LHCN-M2 (cell line): ENCODE measurements at regions not wholly inside any gene's neighbourhood (a gene's known extent, or its start where the extent isn't known, plus 50 kb on each side); places are given as distances from the start of the nearest gene placed in this dataset.

Experiments
- DNase-seq: peaks from one replicate; pipeline ENCODE4 v3.0.0-alpha.2; 2012; ENCODE audit warnings: low read depth

GRCh38 chr13:40109351-40109844 is 453.9 kb downstream of the COG6 start:
- peak; percentile 91 for DNase-seq

DNA sequence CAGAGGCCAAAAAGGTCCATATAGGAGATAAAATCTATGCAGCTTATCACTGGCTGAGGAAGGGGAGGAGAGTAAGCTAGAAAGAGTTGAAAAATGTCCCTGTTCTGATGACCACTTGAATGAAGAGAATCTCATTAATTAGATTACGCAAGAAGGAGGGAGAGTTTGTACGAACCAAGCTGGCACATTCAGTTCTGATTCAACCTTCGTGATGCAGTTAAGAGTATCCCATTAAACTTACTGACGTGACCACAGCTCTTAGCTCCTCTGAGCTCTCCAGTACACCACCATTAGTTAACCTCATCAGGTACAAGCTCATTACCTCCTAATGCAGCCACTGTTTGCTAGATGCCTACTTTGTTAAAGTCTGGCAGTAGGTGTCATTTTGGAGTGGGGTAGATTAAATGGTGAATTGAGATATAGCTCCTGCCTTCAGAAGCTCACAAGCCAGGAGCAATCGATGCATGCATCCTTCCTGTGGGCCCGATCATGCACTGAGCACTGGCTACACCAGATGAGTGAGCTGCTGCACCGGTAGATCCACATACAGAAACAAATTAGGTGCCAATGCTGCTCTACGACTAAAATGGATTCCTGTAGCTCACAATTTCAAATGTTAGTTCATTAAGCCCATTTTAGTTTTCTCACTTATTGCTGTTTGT is 458.3 kb downstream of the COG6 start:
- DNase-seq, result peak; percentile 71

DNA sequence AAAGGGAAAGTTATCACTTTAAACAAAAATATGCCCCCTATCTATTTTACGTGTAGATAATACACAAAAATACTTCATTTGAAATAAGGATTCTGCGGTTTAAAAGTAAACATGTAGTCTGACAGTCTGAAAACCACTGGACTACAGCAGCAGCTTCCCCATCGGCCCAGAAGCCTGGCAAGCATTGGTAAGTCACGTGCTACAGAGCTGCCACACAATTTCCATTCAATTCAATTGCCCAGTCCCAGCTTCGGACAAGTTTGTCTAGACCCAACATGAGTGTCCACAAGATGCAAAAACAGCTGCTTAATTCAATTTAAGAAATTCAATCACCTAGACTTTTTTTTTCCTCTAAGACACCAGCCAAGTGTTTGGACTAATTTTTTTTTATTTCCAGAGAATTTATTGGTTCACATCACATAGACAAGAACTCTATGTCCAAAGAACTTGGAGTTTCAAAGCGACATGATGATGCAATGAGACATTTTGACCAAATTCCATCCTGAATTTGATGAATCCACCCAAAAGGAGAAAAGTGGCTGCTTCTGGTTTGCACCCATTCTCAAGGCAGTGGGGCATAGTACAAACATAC is 458.9 kb downstream of the COG6 start:
- DNase-seq, result no peak

DNA sequence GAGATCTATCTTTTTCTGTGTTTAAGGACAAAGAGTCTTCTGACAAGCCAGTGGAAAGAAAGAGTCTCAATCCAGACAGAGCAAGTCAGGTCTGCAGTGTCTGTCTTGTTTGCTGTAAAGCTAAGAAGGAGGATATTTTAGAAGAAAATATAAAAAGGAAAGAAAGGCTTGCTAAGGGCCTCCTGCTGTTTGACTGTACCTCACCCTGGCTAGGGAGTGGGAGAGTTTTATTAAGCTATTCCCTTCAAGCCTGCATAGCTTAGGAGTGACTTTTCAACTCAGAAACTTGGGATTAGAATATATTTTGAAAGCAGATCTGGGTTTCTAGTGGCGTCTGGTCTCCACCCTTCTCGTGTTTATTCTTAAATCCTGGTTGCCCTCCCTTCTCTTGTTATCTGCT is 460.0 kb downstream of the COG6 start:
- DNase-seq, result no peak

DNA sequence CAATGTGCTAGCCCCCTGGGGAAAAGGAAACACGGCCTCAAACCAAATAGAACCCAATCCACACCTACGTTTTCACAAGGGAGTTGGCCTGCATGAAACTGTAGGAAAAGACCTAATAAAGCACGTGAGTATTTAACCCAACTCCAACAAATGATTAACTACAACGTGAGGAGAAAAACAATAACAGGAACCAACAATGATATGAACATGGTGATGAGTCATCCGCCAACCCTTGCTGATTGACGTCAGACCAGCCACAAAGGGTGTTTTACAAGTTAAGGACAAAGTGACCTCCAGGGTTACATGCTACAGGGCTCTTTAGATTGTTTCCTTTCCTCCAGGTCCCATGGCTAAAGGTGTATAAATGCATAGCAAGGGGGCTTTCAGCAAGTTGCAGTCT is 460.5 kb downstream of the COG6 start:
- DNase-seq, result peak; percentile 90

DNA sequence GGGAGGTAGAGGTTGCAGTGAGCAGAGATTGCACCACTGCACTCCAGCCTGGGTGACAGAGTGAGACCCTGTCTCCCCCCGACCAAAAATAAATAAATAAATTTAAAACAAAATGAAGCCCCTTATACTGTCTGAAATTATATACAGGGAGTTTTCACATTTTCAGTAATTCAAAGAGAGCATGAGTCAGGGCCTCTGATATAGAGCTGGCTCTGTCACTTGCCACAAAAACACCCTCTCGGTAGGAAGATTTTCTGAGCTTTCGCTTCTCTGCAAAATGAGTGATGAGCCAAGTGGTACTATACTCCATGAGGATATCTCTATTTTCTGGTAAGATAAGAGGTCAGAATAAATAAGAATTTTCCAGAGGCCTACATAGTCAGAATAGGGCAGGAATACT is 462.9 kb downstream of the COG6 start:
- DNase-seq, result no peak

DNA sequence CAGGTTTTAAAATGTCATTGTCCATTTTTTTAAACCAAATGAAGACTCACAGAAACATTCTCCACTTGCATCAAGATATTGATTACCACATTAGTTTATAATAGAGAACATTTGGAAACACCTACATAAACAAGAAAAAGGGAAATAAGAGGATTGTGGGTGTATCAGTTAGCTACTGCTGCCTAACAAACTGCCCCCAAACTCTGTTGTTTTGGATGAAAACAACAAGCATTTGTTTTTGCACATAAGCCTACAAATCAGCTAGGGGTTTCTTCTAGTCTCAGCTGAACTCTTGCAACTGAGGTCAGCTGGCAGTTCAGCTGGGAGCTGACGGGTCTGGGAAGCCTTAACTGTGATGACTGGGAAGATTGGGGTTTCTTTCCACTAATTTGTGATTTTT is 464.4 kb downstream of the COG6 start:
- no peak for DNase-seq

GRCh38 chr13:40120288-40120687 is 464.8 kb downstream of the COG6 start:
- peak; percentile 33 for DNase-seq

DNA sequence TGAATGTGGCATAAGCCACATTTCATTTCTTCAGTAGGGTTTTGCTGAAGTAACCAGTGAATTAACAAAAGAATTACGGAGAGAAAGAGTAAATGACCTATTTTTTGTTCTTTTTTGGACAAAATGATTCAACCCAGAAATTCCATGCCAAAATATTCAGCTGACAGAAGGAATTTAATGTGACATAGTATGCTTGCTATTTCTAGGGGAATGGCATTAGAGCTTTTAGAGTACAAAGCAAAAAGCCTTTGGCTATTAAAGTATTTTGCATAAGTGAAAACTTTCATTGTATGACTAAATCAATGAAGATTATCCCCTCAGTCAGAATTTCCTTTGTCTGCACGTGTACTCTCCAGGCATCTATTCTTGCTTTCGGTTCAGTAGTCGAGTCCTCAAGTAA is 465.3 kb downstream of the COG6 start:
- peak; percentile 47 for DNase-seq

- peak; percentile 56 for DNase-seq
Observed at GRCh38 chr13:40121722-40122121, 466.3 kb downstream of the COG6 start.

- no peak for DNase-seq
Observed at GRCh38 chr13:40123962-40124632, 468.6 kb downstream of the COG6 start.

DNA sequence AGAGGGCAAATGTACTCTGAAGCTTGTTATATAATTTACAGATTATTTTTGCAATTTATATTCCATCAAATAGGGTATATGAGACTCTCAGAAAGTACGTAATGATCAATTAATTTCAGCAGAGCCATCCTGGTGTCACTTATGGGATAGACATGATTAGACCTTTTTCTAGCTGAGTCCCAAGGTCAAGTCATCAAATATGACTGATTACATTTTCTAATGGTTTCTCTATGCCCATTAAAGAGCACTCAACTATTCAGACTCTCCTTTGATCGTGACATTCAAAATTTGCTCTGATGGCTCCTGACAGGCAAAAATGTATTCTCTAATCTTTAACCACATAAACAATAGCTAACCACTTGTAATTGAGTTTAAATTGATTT is 469.2 kb downstream of the COG6 start:
- no peak for DNase-seq

DNA sequence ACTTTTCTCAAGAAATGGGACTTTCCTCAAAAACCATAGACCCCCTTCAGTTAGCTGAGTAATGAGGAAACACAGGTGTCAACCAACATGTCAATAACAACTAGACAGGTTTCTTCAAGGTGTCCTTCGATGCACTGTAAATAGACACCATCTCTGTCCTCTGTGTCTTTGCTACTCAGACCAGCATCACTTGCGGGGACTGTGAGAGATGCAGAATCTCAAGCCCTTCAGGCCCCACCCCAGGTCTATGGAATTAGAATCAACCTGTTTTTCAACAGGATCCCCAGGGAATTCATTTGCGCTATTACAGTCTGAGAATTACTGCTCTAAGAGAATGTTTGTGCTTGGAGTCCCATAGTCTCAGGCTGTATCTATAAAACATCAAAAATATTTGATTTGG is 469.9 kb downstream of the COG6 start:
- no peak for DNase-seq

GRCh38 chr13:40126306-40127085 is 471.0 kb downstream of the COG6 start:
- DNase-seq, result no peak

GRCh38 chr13:40127476-40127875 is 472.0 kb downstream of the COG6 start:
- no peak for DNase-seq

DNA sequence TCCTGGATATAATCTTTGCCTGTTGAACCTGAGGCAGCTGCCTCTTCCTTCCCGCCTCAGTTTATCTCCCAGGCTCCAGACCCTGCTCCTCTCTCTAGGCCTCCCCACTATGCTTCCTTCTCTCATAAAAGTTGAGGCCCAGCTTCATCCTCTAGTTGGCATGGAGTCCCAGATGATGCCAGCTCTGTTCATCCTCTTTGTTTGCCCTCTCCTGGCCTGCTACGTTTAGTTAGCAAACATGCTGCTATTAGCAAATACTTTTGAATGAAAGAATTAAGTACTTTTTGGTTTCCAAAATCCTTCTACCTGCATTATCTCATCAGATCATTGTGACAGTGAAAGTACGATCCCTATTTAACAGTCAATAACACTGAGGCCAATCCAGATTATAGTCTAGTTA is 472.5 kb downstream of the COG6 start:
- DNase-seq, result no peak

DNA sequence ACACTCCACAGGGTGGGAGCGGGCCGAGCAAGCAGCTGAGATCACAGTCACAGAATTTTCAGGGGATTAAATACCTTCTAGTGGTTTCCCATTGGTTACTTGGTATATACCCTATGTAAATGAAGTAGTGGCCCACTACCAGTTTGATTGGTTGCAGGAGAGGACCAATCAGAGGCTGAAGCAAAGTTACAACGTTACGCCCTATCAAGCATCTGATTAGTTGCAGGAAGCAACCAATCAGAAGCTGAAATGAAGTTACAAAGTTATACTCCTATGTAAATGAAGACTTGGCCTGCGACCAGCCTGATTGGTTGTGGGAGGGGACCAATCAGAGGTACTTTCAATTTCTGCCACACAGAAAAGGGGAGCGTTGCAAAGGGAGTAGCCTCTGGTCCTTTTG is 474.0 kb downstream of the COG6 start:
- DNase-seq, result no peak

DNA sequence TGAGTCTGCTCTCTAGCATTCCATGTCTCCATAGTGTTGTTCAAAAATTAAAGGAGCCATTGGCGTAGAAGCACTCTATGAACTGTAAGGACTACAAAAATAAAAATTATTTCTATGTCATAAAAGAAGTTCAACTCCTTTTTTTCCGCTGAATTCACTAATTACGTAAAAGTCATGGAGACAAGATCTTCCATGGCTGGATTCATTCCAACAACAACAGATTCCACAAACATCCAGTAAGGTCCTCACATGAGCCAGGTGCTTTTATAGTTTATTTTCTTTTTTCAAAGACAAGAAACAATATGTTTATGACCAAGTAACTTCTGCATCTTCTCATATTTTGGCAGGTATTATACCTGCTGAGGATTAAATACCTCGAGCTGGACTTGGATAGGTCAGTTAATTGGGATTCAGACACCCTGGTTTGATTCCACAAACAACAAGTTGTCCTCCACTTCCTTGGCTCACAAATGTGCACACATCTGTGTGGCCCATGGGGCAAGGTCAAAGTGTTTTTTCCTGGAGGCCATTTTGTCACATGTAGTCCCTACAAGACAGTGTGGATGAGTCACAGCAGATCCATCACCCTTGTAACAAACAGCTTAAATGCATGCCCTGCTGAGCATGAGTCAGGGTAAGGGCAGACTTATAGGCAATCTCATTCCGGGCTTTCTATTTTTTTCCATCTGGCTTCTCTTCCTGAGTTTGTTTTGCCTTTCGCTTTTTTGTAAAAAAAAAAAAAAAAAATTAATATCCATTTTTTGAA is 475.6 kb downstream of the COG6 start:
- DNase-seq, result peak; percentile 63

- no peak for DNase-seq
Observed at GRCh38 chr13:40132249-40132648, 476.8 kb downstream of the COG6 start.

- DNase-seq, result no peak
Observed at GRCh38 chr13:40136896-40137295, 481.4 kb downstream of the COG6 start.

DNA sequence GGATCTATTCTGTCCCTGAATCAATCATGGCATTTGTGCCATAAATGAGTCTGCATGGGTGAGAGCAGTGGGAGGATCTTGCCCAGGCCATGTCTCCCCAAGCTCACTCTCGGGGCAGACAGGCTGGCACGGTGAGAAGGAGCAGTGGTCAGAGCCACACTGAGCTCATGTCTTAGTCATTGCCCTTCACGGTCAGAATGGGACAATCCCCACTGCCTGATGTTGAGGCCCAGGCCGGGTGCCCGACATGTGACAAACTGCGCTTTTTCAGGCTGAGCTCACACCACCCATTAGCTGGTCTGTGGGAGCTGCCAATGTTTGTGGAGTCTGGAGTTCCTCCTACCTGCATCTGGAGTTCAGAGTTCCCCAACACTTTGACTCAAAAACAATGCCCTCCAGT is 481.9 kb downstream of the COG6 start:
- no peak for DNase-seq
